T-cell (primary cell): ENCODE measurements at regions not wholly inside any gene's neighbourhood (a gene's known extent, or its start where the extent isn't known, plus 50 kb on each side); places are given as distances from the start of the nearest gene placed in this dataset.
"Not testable (repeated sequence)": the region's sequence is repeated elsewhere in the genome, so short reads cannot be mapped to it uniquely, and the experiment has no call there.

Experiments used
- ATAC-seq, 4 experiments: fragments of 200-7000 bp in 3 of 4; fragments of 150-1000 bp in 1 of 4; cut with Tn5 transposase; replicated peaks in 1 of 4; 1 replicate in 3 of 4; 2 replicates in 1 of 4; pipeline ENCODE4 v1.10.0; 2021; ENCODE audit warnings: moderate library complexity in 3 of 4, mild to moderate bottlenecking in 2 of 4, moderate number of reproducible peaks in 1 of 4
- CTCF ChIA-PET, 2 donors: fragments of 300-600 bp; sonication (Branson Sonifier 250); formaldehyde crosslinking; loops; one replicate each; lab custom pipeline; 2022; ENCODE audit warnings: antibody characterized with exemption in 2 of 2; lab: Charles Lee
- POLR2A ChIA-PET, 2 donors: fragments of 300-600 bp; sonication (Branson Sonifier 250); formaldehyde crosslinking; loops; one replicate each; lab custom pipeline; 2022; ENCODE audit warnings: antibody characterized with exemption in 2 of 2; lab: Charles Lee
- DNase-seq, 35 experiments: peaks; one replicate each; pipeline versions ENCODE4 v3.0.0 to v3.0.0-alpha.2; 2013 to 2023
- H3K27ac ChIP-seq: one replicate; pipeline ENCODE4 v1.5.1; 2013; ENCODE audit warnings: low read length
- H3K27me3 ChIP-seq, 2 experiments: replicated peaks in 1 of 2; 1 replicate in 1 of 2; 2 replicates in 1 of 2; pipeline versions ENCODE4 v1.6.1 to v1.7.0; 2013; ENCODE audit warnings: low read length in 1 of 2, mixed read lengths in 1 of 2; ENCODE audit not compliant: control insufficient read depth in 2 of 2, insufficient read depth in 2 of 2; ENCODE audit errors: extremely low read depth in 1 of 2
- H3K36me3 ChIP-seq, 2 donors: 1 replicate in 1 of 2; 2 replicates in 1 of 2; pipeline versions ENCODE4 v1.6.1 to v1.7.0; 2013; ENCODE audit warnings: low read length in 1 of 2; ENCODE audit not compliant: control insufficient read depth in 2 of 2, insufficient read depth in 1 of 2; ENCODE audit errors: extremely low read depth in 1 of 2
- H3K4me1 ChIP-seq, 2 experiments: 1 replicate in 1 of 2; 2 replicates in 1 of 2; pipeline versions ENCODE4 v1.6.1 to v1.7.0; 2013; ENCODE audit warnings: low read length in 2 of 2, mixed read lengths in 1 of 2; ENCODE audit not compliant: insufficient read depth in 2 of 2, control insufficient read depth in 1 of 2; ENCODE audit errors: extremely low read depth in 1 of 2
- H3K4me3 ChIP-seq, 2 donors: 1 replicate in 1 of 2; 2 replicates in 1 of 2; pipeline versions ENCODE4 v1.5.1 to v1.7.0; 2013; ENCODE audit warnings: mild to moderate bottlenecking in 2 of 2, low read length in 1 of 2, moderate library complexity in 1 of 2; ENCODE audit not compliant: control insufficient read depth in 1 of 2; ENCODE audit errors: extremely low read depth in 1 of 2
- H3K9me3 ChIP-seq: 2 replicates; pipeline ENCODE4 v1.7.0; 2013
- H3K27ac Mint-ChIP-seq, 2 donors: one replicate each; pipeline ENCODE4 v1.8.0; 2020 to 2021; ENCODE audit warnings: mild to moderate bottlenecking in 2 of 2, mixed read lengths in 2 of 2
- H3K27me3 Mint-ChIP-seq, 2 donors: one replicate each; pipeline ENCODE4 v1.8.0; 2021 to 2022; ENCODE audit warnings: mixed read lengths in 2 of 2
- H3K36me3 Mint-ChIP-seq: one replicate; pipeline ENCODE4 v1.8.0; 2021; ENCODE audit warnings: mixed read lengths
- H3K4me1 Mint-ChIP-seq, 3 donors: one replicate each; pipeline ENCODE4 v1.8.0; 2020 to 2022; ENCODE audit warnings: mixed read lengths in 3 of 3, mild to moderate bottlenecking in 1 of 3
- H3K4me3 Mint-ChIP-seq, 3 donors: one replicate each; pipeline ENCODE4 v1.8.0; 2020 to 2022; ENCODE audit warnings: mild to moderate bottlenecking in 3 of 3, mixed read lengths in 3 of 3, moderate library complexity in 3 of 3
- H3K9me3 Mint-ChIP-seq, 3 donors: one replicate each; pipeline ENCODE4 v1.8.0; 2020 to 2022; ENCODE audit warnings: mixed read lengths in 3 of 3
- WGBS: methylation state at CpG from one replicate; pipeline ENCODE4 v1.1.5; 2013; ENCODE audit warnings: missing lambda C conversion rate; ENCODE audit not compliant: insufficient coverage; 5-methylcytosine and 5-hydroxymethylcytosine counted together

DNA sequence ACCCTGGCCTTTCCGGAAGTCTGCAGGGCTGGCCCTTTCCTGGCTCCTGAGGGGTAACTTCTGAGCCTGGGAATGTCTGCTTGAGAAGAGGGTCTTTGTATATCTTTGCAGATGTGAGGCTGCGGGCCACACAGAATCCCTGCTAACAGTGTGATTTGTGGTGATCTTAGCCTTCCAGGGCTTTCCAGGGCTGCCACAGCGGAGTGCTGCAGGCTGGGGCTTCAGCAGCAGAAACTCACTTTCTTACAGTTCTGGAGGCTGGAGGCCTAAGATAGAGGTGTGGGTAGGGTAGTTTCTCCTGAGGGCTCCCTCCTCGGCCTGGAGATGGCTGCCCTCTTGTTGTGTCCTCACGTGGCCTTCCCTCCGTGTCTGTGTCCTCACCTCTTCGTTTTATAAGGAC is 294.7 kb upstream of the HS6ST1 start:
- CTCF ChIA-PET: no interaction called here
- Histone ChIP-seq H3K4me1 (no peaks in the 10 kb centered on the region), H3K27ac (no peak overlapping the region), H3K36me3 (no peaks in the 10 kb centered on the region), H3K9me3 (no peaks in the 10 kb centered on the region), H3K27me3 (peaks cover 0 to 12% of the 10 kb centered on the region in 2 experiments), H3K4me3 (no peak overlapping the region)
- Mint-ChIP-seq H3K4me3 (no peak overlapping the region), H3K4me1 (no peaks in the 10 kb centered on the region), H3K36me3 (no peaks in the 10 kb centered on the region), H3K27ac (no peak overlapping the region), H3K27me3 (peaks cover 0 to 9% of the 10 kb centered on the region in 2 donors), H3K9me3 (no peaks in the 10 kb centered on the region)
- ATAC-seq (no peak), DNase-seq (no peak)
- WGBS: 77% methylated on average over 3 of the region's 7 CpGs
- POLR2A ChIA-PET: no interaction called here

DNA sequence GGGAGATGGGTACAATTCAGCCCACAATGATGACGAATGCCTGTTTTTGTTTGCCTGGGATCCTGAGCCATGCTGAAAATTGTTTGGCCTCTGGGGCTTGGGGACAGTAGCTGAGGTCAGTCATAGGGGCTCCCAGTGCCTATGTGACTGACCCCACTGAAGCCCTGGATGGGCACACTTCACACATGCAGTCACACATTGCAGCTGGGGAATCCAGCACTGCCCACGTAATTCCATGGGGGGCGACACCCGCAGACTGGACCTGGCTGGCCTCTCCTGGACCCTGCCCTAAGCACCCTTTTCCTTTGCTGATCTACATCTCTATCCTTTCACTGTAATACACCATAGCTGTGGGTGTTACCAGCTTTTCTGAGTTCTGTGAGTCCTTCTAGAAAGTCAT is 295.2 kb upstream of the HS6ST1 start:
- no peak overlapping the region for H3K4me3 Mint-ChIP-seq
- no peaks in the 10 kb centered on the region for H3K9me3 ChIP-seq
- H3K27me3 ChIP-seq: peaks cover 0 to 12% of the 10 kb centered on the region in 2 experiments
- no peaks in the 10 kb centered on the region for H3K36me3 Mint-ChIP-seq
- H3K27me3 Mint-ChIP-seq: peaks cover 0 to 9% of the 10 kb centered on the region in 2 donors
- 86% methylated on average over 3 of the region's 4 CpGs for WGBS
- no peaks in the 10 kb centered on the region for H3K36me3 ChIP-seq
- no peak for ATAC-seq
- H3K27ac Mint-ChIP-seq: no peak overlapping the region
- no peak overlapping the region for H3K4me3 ChIP-seq
- no peaks in the 10 kb centered on the region for H3K9me3 Mint-ChIP-seq
- H3K4me1 ChIP-seq: no peaks in the 10 kb centered on the region
- H3K4me1 Mint-ChIP-seq: no peaks in the 10 kb centered on the region
- CTCF ChIA-PET: no interaction called here
- DNase-seq: no peak
- H3K27ac ChIP-seq: no peak overlapping the region
- POLR2A ChIA-PET: no interaction called here

DNA sequence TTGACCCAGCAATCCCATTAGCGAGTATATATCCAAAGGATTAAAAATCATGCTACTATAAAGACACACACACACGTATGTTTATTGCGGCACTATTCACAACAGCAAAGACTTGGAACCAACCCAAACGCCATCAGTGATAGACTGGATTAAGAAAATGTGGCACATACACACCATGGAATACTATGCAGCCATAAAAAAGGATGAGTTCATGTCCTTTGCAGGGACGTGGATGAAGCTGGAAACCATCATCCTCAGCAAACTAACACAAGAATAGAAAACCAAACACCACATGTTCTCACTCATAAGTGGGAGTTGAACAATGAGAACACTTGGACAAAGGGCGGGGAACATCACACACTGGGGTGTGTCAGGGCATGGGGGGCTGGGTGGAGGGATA is 296.2 kb upstream of the HS6ST1 start:
- H3K4me1 Mint-ChIP-seq, H3K27ac ChIP-seq, H3K9me3 ChIP-seq, H3K4me3 Mint-ChIP-seq, DNase-seq, H3K36me3 Mint-ChIP-seq, ATAC-seq, H3K27me3 ChIP-seq, H3K4me3 ChIP-seq, H3K27ac Mint-ChIP-seq, H3K4me1 ChIP-seq, CTCF ChIA-PET, H3K36me3 ChIP-seq, POLR2A ChIA-PET, H3K9me3 Mint-ChIP-seq, H3K27me3 Mint-ChIP-seq: not testable (repeated sequence)
- no CpG with 5 or more reads among the region's 6 CpGs for WGBS

DNA sequence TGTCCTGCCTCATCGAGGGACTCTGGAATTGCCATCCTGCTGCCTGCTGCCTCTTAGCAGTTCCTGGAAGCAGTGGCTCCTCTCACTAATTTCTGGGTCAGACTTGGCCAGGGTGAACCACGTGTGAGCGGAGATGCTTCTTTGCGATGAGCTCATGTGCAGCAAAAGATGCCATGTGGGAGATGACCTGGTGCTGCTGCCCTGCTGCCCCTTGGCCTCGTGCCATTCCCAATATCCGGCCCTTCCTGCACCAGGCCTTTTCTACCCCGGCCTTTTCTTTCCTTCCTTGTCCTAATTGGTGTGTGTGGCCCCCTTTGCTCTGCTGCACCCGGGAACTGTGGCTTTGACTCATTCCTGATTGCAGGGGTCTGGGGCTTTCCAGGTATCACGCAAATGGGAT is 296.9 kb upstream of the HS6ST1 start:
- DNase-seq (no peak), ATAC-seq (no peak)
- no peaks in the 10 kb centered on the region for H3K9me3 Mint-ChIP-seq
- H3K4me1 ChIP-seq: no peaks in the 10 kb centered on the region
- H3K36me3 ChIP-seq: no peaks in the 10 kb centered on the region
- H3K27me3 Mint-ChIP-seq: peaks cover 0 to 9% of the 10 kb centered on the region in 2 donors
- H3K27me3 ChIP-seq: peaks cover 0 to 10% of the 10 kb centered on the region in 2 experiments
- H3K4me3 ChIP-seq: no peak overlapping the region
- H3K4me3 Mint-ChIP-seq: no peak overlapping the region
- ChIA-PET CTCF (no interaction called here), POLR2A (no interaction called here)
- H3K27ac ChIP-seq: no peak overlapping the region
- no peaks in the 10 kb centered on the region for H3K9me3 ChIP-seq
- no peak overlapping the region for H3K27ac Mint-ChIP-seq
- no peaks in the 10 kb centered on the region for H3K4me1 Mint-ChIP-seq
- 83% methylated on average over 3 of the region's 9 CpGs for WGBS
- H3K36me3 Mint-ChIP-seq: no peaks in the 10 kb centered on the region

DNA sequence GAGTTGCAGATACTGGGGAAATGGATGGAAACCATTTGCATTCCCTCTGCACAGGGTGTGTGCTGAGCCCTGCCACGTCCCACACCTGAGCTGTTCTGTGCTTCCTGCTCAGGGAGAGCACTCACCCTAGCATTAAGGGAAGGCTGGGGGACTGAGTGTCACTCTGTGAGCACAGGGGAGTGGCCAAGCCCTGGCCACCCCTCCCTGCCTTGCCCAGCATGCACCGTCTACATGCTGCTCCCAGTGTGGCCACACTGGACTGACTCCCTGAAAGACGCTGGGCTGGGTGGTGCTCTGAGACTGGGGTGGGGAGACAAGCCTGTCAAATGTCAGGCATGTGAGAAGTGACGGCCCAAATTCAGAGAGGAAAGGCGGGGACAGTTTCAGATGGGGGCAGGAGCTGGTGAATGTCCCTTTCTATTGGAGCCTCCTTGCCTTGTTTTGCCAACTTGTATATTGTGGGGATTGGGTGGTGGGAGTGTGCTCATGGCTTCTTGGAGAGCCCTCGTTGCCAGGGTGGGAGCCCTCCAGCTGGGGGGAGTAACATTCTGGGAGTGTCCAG is 298.4 kb upstream of the HS6ST1 start:
- Mint-ChIP-seq H3K27ac (no peak overlapping the region), H3K9me3 (no peaks in the 10 kb centered on the region), H3K36me3 (no peaks in the 10 kb centered on the region), H3K27me3 (peaks cover 0 to 6% of the 10 kb centered on the region in 2 donors), H3K4me1 (no peaks in the 10 kb centered on the region), H3K4me3 (no peak overlapping the region)
- WGBS: 72% methylated on average over 6 of the region's 6 CpGs
- H3K36me3 ChIP-seq: no peaks in the 10 kb centered on the region
- H3K27me3 ChIP-seq: peaks cover 0 to 7% of the 10 kb centered on the region in 2 experiments
- POLR2A ChIA-PET: no interaction called here
- CTCF ChIA-PET: no interaction called here
- H3K4me1 ChIP-seq: no peaks in the 10 kb centered on the region
- H3K4me3 ChIP-seq: no peak overlapping the region
- H3K9me3 ChIP-seq: no peaks in the 10 kb centered on the region
- H3K27ac ChIP-seq: no peak overlapping the region
- no peak for DNase-seq
- ATAC-seq: peak in 1 of 4 experiments; percentile 20

GRCh38 chr2:128617661-128618060 is 299.0 kb upstream of the HS6ST1 start:
- Histone ChIP-seq H3K27me3 (peaks cover 0 to 3% of the 10 kb centered on the region in 2 experiments), H3K4me3 (no peak overlapping the region), H3K36me3 (no peaks in the 10 kb centered on the region), H3K9me3 (no peaks in the 10 kb centered on the region), H3K27ac (no peak overlapping the region), H3K4me1 (no peaks in the 10 kb centered on the region)
- ChIA-PET CTCF (no interaction called here), POLR2A (no interaction called here)
- H3K4me1 Mint-ChIP-seq: no peaks in the 10 kb centered on the region
- H3K9me3 Mint-ChIP-seq: no peaks in the 10 kb centered on the region
- peaks cover 0 to under 1% of the 10 kb centered on the region in 2 donors for H3K27me3 Mint-ChIP-seq
- H3K36me3 Mint-ChIP-seq: no peaks in the 10 kb centered on the region
- H3K4me3 Mint-ChIP-seq: no peak overlapping the region
- peak in 2 of 4 experiments; percentile 11 to 20 for ATAC-seq
- whole genome bisulfite sequencing: 91% methylated on average over 5 of the region's 6 CpGs
- no peak for DNase-seq
- H3K27ac Mint-ChIP-seq: no peak overlapping the region

DNA sequence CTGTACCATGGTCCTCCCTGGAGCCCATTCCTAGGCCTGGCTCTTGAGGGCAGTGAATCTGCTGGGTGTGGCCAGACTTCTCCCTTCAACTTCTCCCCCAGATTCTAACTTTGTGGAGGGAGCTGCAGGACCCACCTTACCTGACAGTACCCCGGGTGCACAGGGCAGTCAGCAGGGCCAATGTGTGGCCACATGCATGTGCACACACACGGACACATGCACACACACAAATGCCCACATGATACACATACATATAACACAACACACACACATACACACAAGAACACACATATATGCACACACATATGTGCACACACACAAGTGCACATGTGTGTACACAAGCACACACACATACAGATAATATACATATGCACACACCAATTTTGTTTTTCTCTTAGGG is 300.0 kb upstream of the HS6ST1 start:
- no peaks in the 10 kb centered on the region for H3K36me3 Mint-ChIP-seq
- H3K27me3 Mint-ChIP-seq: no peaks in the 10 kb centered on the region
- H3K4me1 Mint-ChIP-seq: no peaks in the 10 kb centered on the region
- Histone ChIP-seq H3K36me3 (no peaks in the 10 kb centered on the region), H3K27me3 (peaks cover 0 to 3% of the 10 kb centered on the region in 2 experiments), H3K4me3 (no peak overlapping the region), H3K4me1 (peaks cover 0 to 2% of the 10 kb centered on the region in 2 experiments), H3K27ac (no peak overlapping the region), H3K9me3 (no peaks in the 10 kb centered on the region)
- no peaks in the 10 kb centered on the region for H3K9me3 Mint-ChIP-seq
- H3K4me3 Mint-ChIP-seq: no peak overlapping the region
- CTCF ChIA-PET: interaction anchor here in 1 of 2 donors (0.7 kb wide), 1 partner anchor 520 kb away, joined by 5 read pairs; no protein-coding TSS in a partner anchor
- no peak overlapping the region for H3K27ac Mint-ChIP-seq
- POLR2A ChIA-PET: no interaction called here
- WGBS: 100% methylated on average over 2 of the region's 2 CpGs
- ATAC-seq (no peak), DNase-seq (no peak)
